GM23338 (cell line): ENCODE measurements at regions not wholly inside any gene's neighbourhood (a gene's known extent, or its start where the extent isn't known, plus 50 kb on each side); places are given as distances from the start of the nearest gene placed in this dataset.

Experiments
- ATAC-seq: fragments of 200-7000 bp; cut with Tn5 transposase; 3 replicates; pipeline ENCODE4 v1.9.1; 2020
- DNase-seq: peaks from one replicate; pipeline ENCODE4 v3.0.0-alpha.2; 2015; ENCODE audit warnings: low spot score
- H2AFZ ChIP-seq: fragments of 200-600 bp; sonication (generic); 2 replicates; pipeline ENCODE4 v1.8.0; 2016; ENCODE audit warnings: antibody characterized with exemption, mild to moderate bottlenecking, moderate library complexity
- H3F3A ChIP-seq: fragments of 200-600 bp; sonication (generic); replicated peaks from 2 replicates; pipeline ENCODE4 v1.8.0; 2017; ENCODE audit warnings: antibody characterized with exemption, mixed run types, low read depth
- H3K27ac ChIP-seq: fragments of 200-600 bp; sonication (generic); 2 replicates; pipeline ENCODE4 v1.6.1; 2016; ENCODE audit warnings: low read depth
- H3K27me3 ChIP-seq: fragments of 200-600 bp; sonication (generic); 2 replicates; pipeline ENCODE4 v1.8.0; 2016; ENCODE audit warnings: mild to moderate bottlenecking, mixed run types, moderate library complexity; ENCODE audit not compliant: insufficient read depth
- H3K36me3 ChIP-seq: fragments of 200-600 bp; sonication (generic); 2 replicates; pipeline ENCODE4 v1.8.0; 2016; ENCODE audit warnings: mild to moderate bottlenecking; ENCODE audit not compliant: insufficient read depth
- H3K4me1 ChIP-seq: fragments of 200-600 bp; sonication (generic); 2 replicates; pipeline ENCODE4 v1.8.0; 2016; ENCODE audit warnings: mild to moderate bottlenecking, moderate library complexity; ENCODE audit not compliant: insufficient read depth
- H3K4me2 ChIP-seq: fragments of 200-600 bp; sonication (generic); 2 replicates; pipeline ENCODE4 v1.7.1; 2017; ENCODE audit warnings: mixed run types
- H3K4me3 ChIP-seq: fragments of 200-600 bp; sonication (generic); 2 replicates; pipeline ENCODE4 v1.6.1; 2016; ENCODE audit warnings: mixed run types
- H3K79me2 ChIP-seq: fragments of 200-600 bp; sonication (generic); replicated peaks from 2 replicates; pipeline ENCODE4 v1.8.0; 2017; ENCODE audit warnings: mild to moderate bottlenecking; ENCODE audit not compliant: insufficient read depth
- H3K9me2 ChIP-seq: fragments of 200-600 bp; sonication (generic); 2 replicates; pipeline ENCODE4 v1.8.0; 2017; ENCODE audit not compliant: insufficient read depth
- H4K20me1 ChIP-seq: fragments of 200-600 bp; sonication (generic); replicated peaks from 2 replicates; pipeline ENCODE4 v1.8.0; 2017; ENCODE audit warnings: mild to moderate bottlenecking; ENCODE audit not compliant: insufficient read depth
- H3K27ac Mint-ChIP-seq: 2 replicates; pipeline ENCODE4 v1.8.0; 2020; ENCODE audit warnings: inconsistent platforms, mild to moderate bottlenecking, moderate library complexity, mixed read lengths
- H3K27me3 Mint-ChIP-seq: 3 replicates; pipeline ENCODE4 v1.8.0; 2022; ENCODE audit warnings: low read depth, mild to moderate bottlenecking, moderate library complexity, mixed read lengths, inconsistent platforms; ENCODE audit not compliant: insufficient read depth, poor library complexity
- H3K36me3 Mint-ChIP-seq: 3 replicates; pipeline ENCODE4 v1.8.0; 2021; ENCODE audit warnings: low read depth, mild to moderate bottlenecking, inconsistent platforms, moderate library complexity, mixed read lengths
- H3K4me1 Mint-ChIP-seq: 3 replicates; pipeline ENCODE4 v1.8.0; 2020; ENCODE audit warnings: mild to moderate bottlenecking, inconsistent platforms, mixed read lengths
- H3K4me3 Mint-ChIP-seq: 3 replicates; pipeline ENCODE4 v1.8.0; 2021; ENCODE audit warnings: moderate library complexity, mild to moderate bottlenecking, inconsistent platforms, mixed read lengths
- H3K9me3 Mint-ChIP-seq: 3 replicates; pipeline ENCODE4 v1.8.0; 2020; ENCODE audit warnings: moderate library complexity, mild to moderate bottlenecking, inconsistent platforms, mixed read lengths
- ETS1 ChIP-seq: IDR thresholded peaks from 2 replicates; pipeline ENCODE4 v1.6.1; 2016; ENCODE audit warnings: antibody characterized with exemption
- EZH2 ChIP-seq: fragments of 200-600 bp; sonication (generic); IDR thresholded peaks from one replicate; pipeline ENCODE4 v1.8.0; 2017; ENCODE audit warnings: antibody characterized with exemption, mild to moderate bottlenecking, low read depth; ENCODE audit not compliant: unreplicated experiment
- JUNB ChIP-seq: IDR thresholded peaks from one replicate; pipeline ENCODE4 v1.6.1; 2016; ENCODE audit warnings: antibody characterized with exemption; ENCODE audit not compliant: unreplicated experiment
- POLR2AphosphoS5 ChIP-seq: IDR thresholded peaks from 2 replicates; pipeline ENCODE4 v1.6.1; 2016; ENCODE audit warnings: antibody characterized with exemption, low read depth
- TF ChIP-seq, protein P1 (sequence below), 2 experiments: fragments of 200-600 bp in 1 of 2; sonication (generic) in 1 of 2; conservative IDR thresholded peaks; 2 replicates each; pipeline versions ENCODE4 v1.5.1 to v1.6.1; 2016 to 2017; ENCODE audit warnings: antibody characterized with exemption in 2 of 2, low read depth in 2 of 2, mild to moderate bottlenecking in 2 of 2, moderate library complexity in 1 of 2

DNA sequence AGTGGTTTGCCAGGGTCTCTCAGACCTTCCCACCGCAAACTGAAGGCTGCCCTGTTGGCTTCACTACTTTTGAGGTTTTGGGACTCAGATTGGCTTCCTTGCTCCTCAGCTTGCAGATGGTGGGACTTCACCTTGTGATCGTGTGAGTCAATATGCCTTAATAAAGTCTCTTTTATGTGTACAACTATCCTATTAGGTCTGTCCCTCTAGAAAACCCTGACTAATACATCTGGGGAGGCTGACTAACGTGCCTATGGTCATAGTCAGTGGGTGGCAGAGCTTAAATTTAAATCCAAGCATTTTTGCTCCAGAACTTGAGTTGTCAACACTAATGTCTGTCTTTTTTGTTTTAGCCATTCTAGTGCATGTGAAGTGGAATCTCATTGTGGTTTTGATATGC lies 76.5 kb upstream of the CHODL start:
- Mint-ChIP-seq H3K36me3 (no peaks in the 10 kb centered on the region), H3K4me1 (no peaks in the 10 kb centered on the region)
- no peak for ATAC-seq

DNA sequence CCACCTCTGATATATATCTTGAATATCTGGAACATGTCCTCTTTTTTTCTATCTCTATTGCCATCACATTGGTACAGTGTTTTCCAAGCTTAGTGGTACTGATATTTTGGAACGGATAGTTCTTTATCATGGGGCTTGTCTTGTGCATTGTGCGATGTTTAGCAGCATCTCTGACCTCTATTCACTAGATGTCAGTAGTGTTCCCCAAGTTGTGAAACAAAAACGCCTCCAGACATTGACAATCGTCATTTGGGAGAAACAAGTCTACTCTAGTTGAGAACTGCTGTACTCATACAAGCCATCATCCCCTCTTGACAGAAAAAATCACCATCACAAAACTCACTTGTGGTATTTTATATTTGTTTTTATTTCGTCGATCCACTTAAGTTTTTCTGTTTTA lies 79.7 kb upstream of the CHODL start:
- Mint-ChIP-seq H3K27ac (no peak overlapping the region), H3K36me3 (no peaks in the 10 kb centered on the region), H3K4me3 (no peak overlapping the region), H3K27me3 (peaks cover 2% of the 10 kb centered on the region), H3K9me3 (no peaks in the 10 kb centered on the region), H3K4me1 (no peaks in the 10 kb centered on the region)
- DNase-seq, result peak; percentile 17
- TF ChIP-seq, protein P1, sequence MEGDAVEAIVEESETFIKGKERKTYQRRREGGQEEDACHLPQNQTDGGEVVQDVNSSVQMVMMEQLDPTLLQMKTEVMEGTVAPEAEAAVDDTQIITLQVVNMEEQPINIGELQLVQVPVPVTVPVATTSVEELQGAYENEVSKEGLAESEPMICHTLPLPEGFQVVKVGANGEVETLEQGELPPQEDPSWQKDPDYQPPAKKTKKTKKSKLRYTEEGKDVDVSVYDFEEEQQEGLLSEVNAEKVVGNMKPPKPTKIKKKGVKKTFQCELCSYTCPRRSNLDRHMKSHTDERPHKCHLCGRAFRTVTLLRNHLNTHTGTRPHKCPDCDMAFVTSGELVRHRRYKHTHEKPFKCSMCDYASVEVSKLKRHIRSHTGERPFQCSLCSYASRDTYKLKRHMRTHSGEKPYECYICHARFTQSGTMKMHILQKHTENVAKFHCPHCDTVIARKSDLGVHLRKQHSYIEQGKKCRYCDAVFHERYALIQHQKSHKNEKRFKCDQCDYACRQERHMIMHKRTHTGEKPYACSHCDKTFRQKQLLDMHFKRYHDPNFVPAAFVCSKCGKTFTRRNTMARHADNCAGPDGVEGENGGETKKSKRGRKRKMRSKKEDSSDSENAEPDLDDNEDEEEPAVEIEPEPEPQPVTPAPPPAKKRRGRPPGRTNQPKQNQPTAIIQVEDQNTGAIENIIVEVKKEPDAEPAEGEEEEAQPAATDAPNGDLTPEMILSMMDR (conservative IDR thresholded peaks at IDR 0.05; ENCODE audit: low read depth in 2 of 2), result peak; percentile 23 to 47; a peak in 3 of 4 replicates
- TF ChIP-seq JUNB, result no peak
- Histone ChIP-seq H3K36me3 (no peaks in the 10 kb centered on the region), H3F3A (no peaks in the 10 kb centered on the region), H4K20me1 (no peaks in the 10 kb centered on the region), H3K27me3 (no peaks in the 10 kb centered on the region), H2AFZ (no peak overlapping the region), H3K27ac (no peak overlapping the region), H3K9me2 (peaks cover 6% of the 10 kb centered on the region; the same call in 1 of the 2 replicates), H3K4me1 (no peaks in the 10 kb centered on the region), H3K4me2 (no peak overlapping the region), H3K79me2 (no peaks in the 10 kb centered on the region), H3K4me3 (no peak overlapping the region)
- peak; percentile 48; the same call in 2 of the 3 replicates for ATAC-seq

More for the DNA sequence above, 76.5 kb upstream of the CHODL start:
- Histone ChIP-seq H3K9me2 (peaks cover 6% of the 10 kb centered on the region; the same call in 1 of the 2 replicates), H3K27ac (no peak overlapping the region), H3K4me1 (no peaks in the 10 kb centered on the region), H3K4me3 (no peak overlapping the region), H3F3A (no peaks in the 10 kb centered on the region), H3K4me2 (no peak overlapping the region), H3K36me3 (no peaks in the 10 kb centered on the region), H4K20me1 (no peaks in the 10 kb centered on the region), H3K27me3 (no peaks in the 10 kb centered on the region), H3K79me2 (no peaks in the 10 kb centered on the region), H2AFZ (no peak overlapping the region)
- H3K27ac Mint-ChIP-seq, result no peak overlapping the region
- H3K27me3 Mint-ChIP-seq, result peaks cover 2% of the 10 kb centered on the region
- DNase-seq, result no peak
- no peak overlapping the region for H3K4me3 Mint-ChIP-seq
- H3K9me3 Mint-ChIP-seq, result no peaks in the 10 kb centered on the region
- TF ChIP-seq, protein P1 (conservative IDR thresholded peaks at IDR 0.05; ENCODE audit: low read depth in 2 of 2), result no peak
- no peak for TF ChIP-seq POLR2AphosphoS5

DNA sequence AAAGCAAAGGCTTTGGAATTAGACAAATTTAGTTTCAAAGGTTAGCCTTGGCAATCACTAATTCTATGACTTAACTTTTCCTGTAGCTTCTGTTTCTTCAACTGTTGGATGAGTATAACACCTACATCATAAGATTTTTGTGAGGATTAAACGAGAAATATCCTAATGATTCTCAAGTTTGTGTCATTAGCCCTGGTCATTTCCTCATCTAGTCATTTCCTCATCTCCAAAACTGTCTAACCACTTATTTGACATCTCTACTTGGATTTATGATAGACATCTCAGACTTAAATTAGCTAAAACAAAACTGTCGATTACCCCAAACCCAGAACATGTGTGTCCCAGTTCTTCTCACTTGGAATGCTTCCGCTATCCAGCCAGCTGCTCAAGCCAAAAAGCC lies 80.2 kb upstream of the CHODL start:
- Histone ChIP-seq H2AFZ (no peak overlapping the region), H3K27ac (no peak overlapping the region), H3K4me2 (no peak overlapping the region), H4K20me1 (no peaks in the 10 kb centered on the region), H3K79me2 (no peaks in the 10 kb centered on the region), H3F3A (no peaks in the 10 kb centered on the region), H3K4me3 (no peak overlapping the region), H3K9me2 (peaks cover 6% of the 10 kb centered on the region; the same call in 1 of the 2 replicates), H3K36me3 (no peaks in the 10 kb centered on the region), H3K4me1 (no peaks in the 10 kb centered on the region), H3K27me3 (no peaks in the 10 kb centered on the region)
- Mint-ChIP-seq H3K9me3 (no peaks in the 10 kb centered on the region), H3K27ac (no peak overlapping the region), H3K4me1 (no peaks in the 10 kb centered on the region), H3K4me3 (no peak overlapping the region), H3K36me3 (no peaks in the 10 kb centered on the region), H3K27me3 (no peaks in the 10 kb centered on the region)
- TF ChIP-seq ETS1 (no peak), EZH2 (no peak)
- ATAC-seq (no peak), DNase-seq (no peak)
